Femur (tissue), 1 donor: ENCODE measurements at regions not wholly inside any gene's neighbourhood (a gene's known extent, or its start where the extent isn't known, plus 50 kb on each side); places are given as distances from the start of the nearest gene placed in this dataset.
"Not testable (repeated sequence)": the region's sequence is repeated elsewhere in the genome, so short reads cannot be mapped to it uniquely, and the experiment has no call there.

Experiments used
- DNase-seq: peaks from one replicate; pipeline ENCODE4 v3.0.0-alpha.2; 2017

- DNase-seq = no peak
These were observed 95.9 kb upstream of the DTNBP1 start for GRCh38 chr6:15758631-15759215.

GRCh38 chr6:15755526-15755925, 92.7 kb upstream of the DTNBP1 start:
- DNase-seq = no peak

- no peak for DNase-seq
These were observed 91.9 kb upstream of the DTNBP1 start for GRCh38 chr6:15754706-15755079.

- DNase-seq = no peak
These were observed 91.3 kb upstream of the DTNBP1 start for GRCh38 chr6:15754035-15754705.

- no peak for DNase-seq
These were observed 90.0 kb upstream of the DTNBP1 start for GRCh38 chr6:15752820-15753219.

- no peak for DNase-seq
These were observed 89.0 kb upstream of the DTNBP1 start for GRCh38 chr6:15751721-15752350.

- no peak for DNase-seq
These were observed 85.5 kb upstream of the DTNBP1 start for GRCh38 chr6:15748341-15748740.

- DNase-seq = no peak
These were observed 84.6 kb upstream of the DTNBP1 start for GRCh38 chr6:15747354-15747883.

GRCh38 chr6:15745781-15746180, 83.0 kb upstream of the DTNBP1 start:
- DNase-seq = no peak

GRCh38 chr6:15744818-15745402, 82.1 kb upstream of the DTNBP1 start:
- DNase-seq = no peak

- DNase-seq = not testable (repeated sequence)
These were observed 79.2 kb upstream of the DTNBP1 start for GRCh38 chr6:15742013-15742412.

- no peak for DNase-seq
These were observed 78.6 kb upstream of the DTNBP1 start for GRCh38 chr6:15741405-15741804.

GRCh38 chr6:15739867-15740266, 77.0 kb upstream of the DTNBP1 start:
- no peak for DNase-seq

- no peak for DNase-seq
These were observed 76.5 kb upstream of the DTNBP1 start for GRCh38 chr6:15739353-15739752.

- not testable (repeated sequence) for DNase-seq
These were observed 75.4 kb upstream of the DTNBP1 start for GRCh38 chr6:15738195-15738594.

GRCh38 chr6:15736297-15736696, 73.5 kb upstream of the DTNBP1 start:
- no peak for DNase-seq

GRCh38 chr6:15735567-15736265, 72.9 kb upstream of the DTNBP1 start:
- no peak for DNase-seq

- no peak for DNase-seq
These were observed 71.5 kb upstream of the DTNBP1 start for GRCh38 chr6:15734118-15734897.

- DNase-seq = no peak
These were observed 68.1 kb upstream of the DTNBP1 start for GRCh38 chr6:15730922-15731321.

- no peak for DNase-seq
These were observed 67.6 kb upstream of the DTNBP1 start for GRCh38 chr6:15730442-15730841.

GRCh38 chr6:15722731-15723130, 59.9 kb upstream of the DTNBP1 start:
- DNase-seq = no peak

- DNase-seq = no peak
These were observed 54.1 kb upstream of the DTNBP1 start for GRCh38 chr6:15716889-15717288.
